Right lobe of liver (tissue), 6 donors: ENCODE measurements at regions not wholly inside any gene's neighbourhood (a gene's known extent, or its start where the extent isn't known, plus 50 kb on each side); places are given as distances from the start of the nearest gene placed in this dataset.

ENCODE experiments used
- ATAC-seq, 4 donors: fragments of 200-7000 bp; cut with Tn5 transposase; one replicate each; pipeline ENCODE4 v1.9.1; 2020; ENCODE audit warnings: mild to moderate bottlenecking in 4 of 4, moderate library complexity in 4 of 4
- DNase-seq, 3 donors: peaks; one replicate each; pipeline ENCODE4 v3.0.0-alpha.2; 2020
- H3K27ac ChIP-seq, 3 donors: fragments of 200-600 bp; one replicate each; pipeline ENCODE4 v1.8.0; 2022
- H3K27me3 ChIP-seq, 2 donors: fragments of 200-600 bp; one replicate each; pipeline ENCODE4 v1.8.0; 2022
- H3K36me3 ChIP-seq, 4 donors: fragments of 200-600 bp; sonication (generic) in 1 of 4; one replicate each; pipeline versions ENCODE4 v1.5.1 to v1.8.0; 2017 to 2022; ENCODE audit warnings: control low read depth in 1 of 4
- H3K4me1 ChIP-seq, 4 donors: fragments of 200-600 bp; sonication (generic) in 1 of 4; one replicate each; pipeline versions ENCODE4 v1.5.1 to v1.8.0; 2017 to 2022; ENCODE audit warnings: control low read depth in 1 of 4
- H3K4me3 ChIP-seq, 3 donors: fragments of 200-600 bp; one replicate each; pipeline ENCODE4 v1.8.0; 2022
- H3K9me3 ChIP-seq, 4 donors: fragments of 200-600 bp; sonication (generic) in 1 of 4; one replicate each; pipeline versions ENCODE4 v1.5.1 to v1.8.0; 2017 to 2022; ENCODE audit warnings: control low read depth in 1 of 4
- CTCF ChIP-seq, 4 donors: fragments of 200-600 bp in 3 of 4; fragments of 450-650 bp in 1 of 4; IDR thresholded peaks; one replicate each; pipeline versions ENCODE4 v1.5.1 to v1.8.0; 2016 to 2022; ENCODE audit warnings: antibody characterized with exemption in 4 of 4, mild to moderate bottlenecking in 2 of 4
- POLR2A ChIP-seq: fragments of 450-650 bp; IDR thresholded peaks from one replicate; pipeline ENCODE4 v1.6.1; 2017; ENCODE audit warnings: antibody characterized with exemption, mild to moderate bottlenecking
- WGBS: methylation state at CpG from one replicate; pipeline ENCODE4 v1.1.6; 2018; ENCODE audit warnings: low coverage, low lambda C conversion rate; ENCODE audit not compliant: insufficient coverage; ENCODE audit errors: missing lambda C conversion rate; 5-methylcytosine and 5-hydroxymethylcytosine counted together
- intact Hi-C, 2 donors: fragments of 100-400 bp; cut with DNase I; formaldehyde crosslinking; loops; one replicate each; pipeline versions ENCODE4 v1.11.2 to v1.14.1; 2022
- donor health status: DM: no; HTN: yes; CAD: no.
- donor health status: DM: no; HTN: no; CAD: no.
- donor health status: DM: no; HTN: no; CAD: no.
- donor health status: DM: no; HTN: yes; CAD: no.
- donor health status: DM: no; HTN: yes; CAD: no.

- no peaks in the 10 kb centered on the region for H3K4me1 ChIP-seq
- H3K36me3 ChIP-seq: no peaks in the 10 kb centered on the region
- DNase-seq (no peak), ATAC-seq (no peak)
- intact Hi-C loops: no loop called here
- H3K4me3 ChIP-seq: no peak overlapping the region
- H3K27ac ChIP-seq: no peak overlapping the region
- TF ChIP-seq CTCF (IDR thresholded peaks at IDR 0.05) (no peak), POLR2A (no peak)
- H3K27me3 ChIP-seq: no peaks in the 10 kb centered on the region
- H3K9me3 ChIP-seq: no peaks in the 10 kb centered on the region
- WGBS: 58% methylated on average over 2 of the region's 2 CpGs
These were observed 250.6 kb upstream of the TENM4 start for GRCh38 chr11:79691445-79691844.

- DNase-seq (no peak), ATAC-seq (no peak)
- Histone ChIP-seq H3K27ac (no peak overlapping the region), H3K36me3 (no peaks in the 10 kb centered on the region), H3K27me3 (no peaks in the 10 kb centered on the region), H3K4me1 (no peaks in the 10 kb centered on the region), H3K9me3 (no peaks in the 10 kb centered on the region), H3K4me3 (no peak overlapping the region)
- intact Hi-C loops: no loop called here
- WGBS: 55% methylated on average over 5 of the region's 5 CpGs
- TF ChIP-seq CTCF (IDR thresholded peaks at IDR 0.05): no peak
- TF ChIP-seq POLR2A: no peak
These were observed 246.0 kb upstream of the TENM4 start for GRCh38 chr11:79686703-79687419.

DNA sequence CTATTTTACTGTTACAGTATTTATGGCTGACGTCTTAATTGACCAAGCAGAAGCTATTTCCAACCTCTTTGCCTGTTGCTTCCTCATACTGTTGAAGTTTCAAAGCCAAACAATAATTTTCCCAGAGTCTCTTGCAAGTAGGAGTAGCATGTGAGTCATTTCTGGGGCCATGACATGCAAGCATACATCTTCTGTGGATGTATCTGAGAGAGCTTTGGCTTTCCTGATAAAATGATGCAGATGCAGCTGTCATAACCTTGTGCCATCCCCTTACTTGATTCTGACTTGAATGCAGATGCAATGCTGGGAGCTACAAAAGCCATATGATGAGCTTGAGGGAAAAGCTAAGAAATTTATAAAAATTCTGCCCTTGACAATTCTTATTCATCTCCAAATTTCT is 243.1 kb upstream of the TENM4 start:
- DNase-seq (no peak), ATAC-seq (no peak)
- Histone ChIP-seq H3K4me3 (no peak overlapping the region), H3K27ac (no peak overlapping the region), H3K4me1 (no peaks in the 10 kb centered on the region), H3K9me3 (no peaks in the 10 kb centered on the region), H3K36me3 (no peaks in the 10 kb centered on the region), H3K27me3 (no peaks in the 10 kb centered on the region)
- WGBS: 36% methylated on average over 1 of the region's 1 CpG
- TF ChIP-seq POLR2A (no peak), CTCF (IDR thresholded peaks at IDR 0.05) (no peak)
- intact Hi-C loops: no loop called here

DNA sequence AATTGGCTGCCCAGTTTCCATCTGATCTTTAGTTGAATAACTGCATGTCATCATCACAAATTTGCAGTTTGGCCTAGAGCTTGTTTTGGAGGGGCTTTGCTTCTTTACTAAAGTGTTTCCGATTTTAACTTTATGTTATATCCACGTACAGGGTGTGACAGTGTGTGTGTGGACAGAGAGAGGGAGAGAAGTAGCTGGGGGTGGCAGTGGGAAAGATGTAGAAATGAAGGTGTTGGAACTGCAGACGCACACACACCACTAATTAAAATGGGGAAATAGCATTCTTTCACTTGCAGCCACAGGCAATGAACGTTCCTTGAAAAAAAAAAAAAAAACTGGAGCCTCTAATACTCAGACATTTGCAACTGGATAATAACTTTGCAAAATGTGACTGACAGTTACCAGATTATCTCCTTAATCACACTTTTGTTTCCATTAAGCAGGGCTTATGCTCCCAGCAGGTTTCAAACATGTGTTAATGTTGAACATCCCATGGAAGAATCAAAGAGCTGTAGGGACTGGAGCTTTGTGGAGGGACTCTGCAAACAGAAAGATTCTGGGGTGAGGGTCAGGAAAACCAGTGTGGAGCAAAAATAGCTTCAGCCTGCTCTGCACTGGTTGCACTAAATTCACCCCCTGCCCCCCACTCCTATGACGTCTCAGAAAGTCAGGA is 238.1 kb upstream of the TENM4 start:
- TF ChIP-seq POLR2A (no peak), CTCF (IDR thresholded peaks at IDR 0.05) (no peak)
- intact Hi-C loops: no loop called here
- 17% methylated on average over 5 of the region's 5 CpGs for WGBS

More for the DNA sequence above, 238.1 kb upstream of the TENM4 start:
- no peaks in the 10 kb centered on the region for H3K36me3 ChIP-seq
- no peaks in the 10 kb centered on the region for H3K4me1 ChIP-seq
- peaks cover 0 to 6% of the 10 kb centered on the region in 2 donors for H3K27me3 ChIP-seq
- no peak for DNase-seq
- no peaks in the 10 kb centered on the region for H3K9me3 ChIP-seq
- ATAC-seq: no peak
- no peak overlapping the region for H3K4me3 ChIP-seq
- H3K27ac ChIP-seq: no peak overlapping the region
